ENCODE measurements at regions not wholly inside any gene's neighbourhood (a gene's known extent, or its start where the extent isn't known, plus 50 kb on each side); places are given as distances from the start of the nearest gene placed in this dataset.

DNA sequence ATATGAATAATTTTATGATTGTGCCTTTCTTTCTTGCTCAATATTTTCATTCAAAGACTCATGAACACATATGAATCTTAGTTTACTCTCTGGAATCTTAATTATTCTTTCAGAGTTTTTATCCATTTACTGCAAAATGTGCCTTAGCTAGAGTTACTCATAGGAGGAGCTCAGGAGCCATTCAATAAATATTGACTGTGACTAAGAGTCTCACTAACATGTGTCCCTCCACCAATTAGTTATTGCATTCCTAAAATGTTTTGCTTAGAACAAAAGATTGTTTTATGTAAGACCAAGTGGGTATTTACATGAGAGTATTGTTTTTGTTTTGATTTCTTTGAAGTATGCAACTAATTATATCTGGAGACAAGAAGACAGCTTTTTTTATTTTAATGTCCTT lies 218.4 kb upstream of the MAST4 start:
- peaks cover 7 to 11% of the 10 kb centered on the region in 2 experiments; a peak in 3 of 5 replicates for H3K9me3 Mint-ChIP-seq
- no peak overlapping the region for H3K4me3 Mint-ChIP-seq
- no peaks in the 10 kb centered on the region for H3K4me1 ChIP-seq (ENCODE audit: insufficient read depth, low read length)
- no peak overlapping the region for H3K9ac ChIP-seq (ENCODE audit: extremely low read depth, insufficient read length, low read length)
- H3K79me2 ChIP-seq (ENCODE audit: insufficient read depth, low read length): no peaks in the 10 kb centered on the region
- peaks cover 9 to 11% of the 10 kb centered on the region in 2 experiments for H3K4me1 Mint-ChIP-seq
- H3K56ac ChIP-seq (ENCODE audit: insufficient read length, low read depth, low read length): no peak overlapping the region
- H3K14ac ChIP-seq (ENCODE audit: insufficient read depth, low read length): no peak overlapping the region
- TF ChIP-seq, protein P1, sequence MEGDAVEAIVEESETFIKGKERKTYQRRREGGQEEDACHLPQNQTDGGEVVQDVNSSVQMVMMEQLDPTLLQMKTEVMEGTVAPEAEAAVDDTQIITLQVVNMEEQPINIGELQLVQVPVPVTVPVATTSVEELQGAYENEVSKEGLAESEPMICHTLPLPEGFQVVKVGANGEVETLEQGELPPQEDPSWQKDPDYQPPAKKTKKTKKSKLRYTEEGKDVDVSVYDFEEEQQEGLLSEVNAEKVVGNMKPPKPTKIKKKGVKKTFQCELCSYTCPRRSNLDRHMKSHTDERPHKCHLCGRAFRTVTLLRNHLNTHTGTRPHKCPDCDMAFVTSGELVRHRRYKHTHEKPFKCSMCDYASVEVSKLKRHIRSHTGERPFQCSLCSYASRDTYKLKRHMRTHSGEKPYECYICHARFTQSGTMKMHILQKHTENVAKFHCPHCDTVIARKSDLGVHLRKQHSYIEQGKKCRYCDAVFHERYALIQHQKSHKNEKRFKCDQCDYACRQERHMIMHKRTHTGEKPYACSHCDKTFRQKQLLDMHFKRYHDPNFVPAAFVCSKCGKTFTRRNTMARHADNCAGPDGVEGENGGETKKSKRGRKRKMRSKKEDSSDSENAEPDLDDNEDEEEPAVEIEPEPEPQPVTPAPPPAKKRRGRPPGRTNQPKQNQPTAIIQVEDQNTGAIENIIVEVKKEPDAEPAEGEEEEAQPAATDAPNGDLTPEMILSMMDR (conservative IDR thresholded peaks at IDR 0.05): no peak
- H3K4me2 ChIP-seq (ENCODE audit: insufficient read depth, insufficient read length, low read length): no peak overlapping the region
- H3K36me3 Mint-ChIP-seq (ENCODE audit: insufficient read depth in 1 of 3, low read depth in 3 of 3): no peaks in the 10 kb centered on the region; a peak in 1 of 7 replicates
- H3K18ac ChIP-seq (ENCODE audit: insufficient read length, low read depth, low read length): no peak overlapping the region
- H3K4ac ChIP-seq (ENCODE audit: low read depth, low read length): no peak overlapping the region
- H2BK20ac ChIP-seq (ENCODE audit: low read depth, low read length, poor library complexity, severe bottlenecking): no peak overlapping the region
- H4K20me1 ChIP-seq (ENCODE audit: control insufficient read depth, insufficient read depth, insufficient read length): no peaks in the 10 kb centered on the region
- H2BK120ac ChIP-seq (ENCODE audit: low read depth, low read length, poor library complexity, severe bottlenecking): no peak overlapping the region
- H3K27ac Mint-ChIP-seq: no peak overlapping the region; a peak in 1 of 7 replicates
- no peak overlapping the region for H3K23ac ChIP-seq (ENCODE audit: insufficient read length, low read depth, low read length)
- H2AK5ac ChIP-seq (ENCODE audit: insufficient read length, low read length): no peak overlapping the region
- H4K8ac ChIP-seq (replicated peaks; ENCODE audit: insufficient read length, low read depth, low read length): no peak overlapping the region
- H4K91ac ChIP-seq (ENCODE audit: insufficient read length, low read depth, low read length): no peak overlapping the region
- H3K27me3 ChIP-seq (ENCODE audit: insufficient read depth, low read length): no peaks in the 10 kb centered on the region
- H3K27ac ChIP-seq (ENCODE audit: insufficient read length, low read depth, low read length): no peak overlapping the region
- no peaks in the 10 kb centered on the region for H3K9me3 ChIP-seq (ENCODE audit: control insufficient read depth, low read depth, low read length)
- no peak overlapping the region for H2BK12ac ChIP-seq (ENCODE audit: insufficient read length, low read depth, low read length)
- H3K27me3 Mint-ChIP-seq (ENCODE audit: low read depth): no peaks in the 10 kb centered on the region
- no peak overlapping the region for H4K5ac ChIP-seq (ENCODE audit: insufficient read length, low read depth, low read length)
- H2AFZ ChIP-seq (ENCODE audit: low read length): no peak overlapping the region
- no peak overlapping the region for H2BK5ac ChIP-seq (ENCODE audit: insufficient read length, low read length)
- no peak overlapping the region for H2BK15ac ChIP-seq (ENCODE audit: low read depth, low read length)
- H3K23me2 ChIP-seq (ENCODE audit: insufficient read length, low read depth, low read length, poor library complexity, severe bottlenecking): no peaks in the 10 kb centered on the region
- no peak for DNase-seq
- H3K79me1 ChIP-seq (ENCODE audit: insufficient read depth, low read depth, low read length, poor library complexity, severe bottlenecking): no peaks in the 10 kb centered on the region
- no peak overlapping the region for H3T11ph ChIP-seq (ENCODE audit: low read length)

All from H9 (cell line).